IMR-90 (cell line): ENCODE measurements at regions not wholly inside any gene's neighbourhood (a gene's known extent, or its start where the extent isn't known, plus 50 kb on each side); places are given as distances from the start of the nearest gene placed in this dataset.
A peak's percentile ranks its signal among the peaks of the same experiment; 100 is the strongest.

ENCODE experiments used
- MAFK ChIP-seq: IDR thresholded peaks from 2 replicates; pipeline ENCODE4 v1.6.1; 2012; ENCODE audit warnings: low read depth, low read length, improper control_type of control experiment
- RCOR1 ChIP-seq: IDR thresholded peaks from 2 replicates; pipeline ENCODE4 v1.6.1; 2012; ENCODE audit warnings: mild to moderate bottlenecking, low read length, improper control_type of control experiment; ENCODE audit not compliant: insufficient replicate concordance
- TF ChIP-seq, protein P1 (sequence below): conservative IDR thresholded peaks from 2 replicates; pipeline ENCODE4 v1.5.1; 2012; ENCODE audit warnings: mild to moderate bottlenecking, low read depth, low read length, improper control_type of control experiment

DNA sequence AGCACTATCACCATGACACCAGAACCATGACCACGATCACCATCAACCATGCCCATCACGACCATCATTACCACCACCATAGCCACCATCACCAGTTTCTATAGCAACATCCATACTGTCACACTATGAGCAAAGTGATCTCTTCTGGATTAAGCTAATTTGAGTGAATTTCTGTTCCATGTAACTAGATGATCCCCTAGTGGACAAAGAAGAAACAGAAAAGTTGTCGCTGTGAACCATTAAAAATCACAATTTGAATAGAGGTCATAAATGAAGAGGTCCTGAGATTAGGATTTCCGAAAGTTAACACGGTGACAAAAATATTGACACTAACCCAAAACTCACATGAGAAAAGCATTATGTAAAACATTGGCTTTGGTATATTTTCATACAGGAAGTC is 77.6 kb downstream of the CLRN3 start:
- no peak for TF ChIP-seq RCOR1
- TF ChIP-seq, protein P1, sequence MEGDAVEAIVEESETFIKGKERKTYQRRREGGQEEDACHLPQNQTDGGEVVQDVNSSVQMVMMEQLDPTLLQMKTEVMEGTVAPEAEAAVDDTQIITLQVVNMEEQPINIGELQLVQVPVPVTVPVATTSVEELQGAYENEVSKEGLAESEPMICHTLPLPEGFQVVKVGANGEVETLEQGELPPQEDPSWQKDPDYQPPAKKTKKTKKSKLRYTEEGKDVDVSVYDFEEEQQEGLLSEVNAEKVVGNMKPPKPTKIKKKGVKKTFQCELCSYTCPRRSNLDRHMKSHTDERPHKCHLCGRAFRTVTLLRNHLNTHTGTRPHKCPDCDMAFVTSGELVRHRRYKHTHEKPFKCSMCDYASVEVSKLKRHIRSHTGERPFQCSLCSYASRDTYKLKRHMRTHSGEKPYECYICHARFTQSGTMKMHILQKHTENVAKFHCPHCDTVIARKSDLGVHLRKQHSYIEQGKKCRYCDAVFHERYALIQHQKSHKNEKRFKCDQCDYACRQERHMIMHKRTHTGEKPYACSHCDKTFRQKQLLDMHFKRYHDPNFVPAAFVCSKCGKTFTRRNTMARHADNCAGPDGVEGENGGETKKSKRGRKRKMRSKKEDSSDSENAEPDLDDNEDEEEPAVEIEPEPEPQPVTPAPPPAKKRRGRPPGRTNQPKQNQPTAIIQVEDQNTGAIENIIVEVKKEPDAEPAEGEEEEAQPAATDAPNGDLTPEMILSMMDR: 0 out of 2 replicates have a peak, but pooled peaks have one; percentile 0
- no peak for TF ChIP-seq MAFK
